ENCODE measurements at regions not wholly inside any gene's neighbourhood (a gene's known extent, or its start where the extent isn't known, plus 50 kb on each side); places are given as distances from the start of the nearest gene placed in this dataset.
A peak's percentile ranks its signal among the peaks of the same experiment; 100 is the strongest.

GRCh38 chr5:67413721-67414120 is 217.1 kb upstream of the CD180 start:
- Histone ChIP-seq H3K27ac (ENCODE audit: low read depth, low read length) (no peak overlapping the region), H3K4me3 (ENCODE audit: low read depth, low read length) (no peak overlapping the region), H3K4me1 (ENCODE audit: control insufficient read depth, insufficient read depth, low read length) (no peaks in the 10 kb centered on the region), H3K27me3 (ENCODE audit: control insufficient read depth, insufficient read depth, low read length) (no peaks in the 10 kb centered on the region), H3K9me3 (ENCODE audit: control insufficient read depth, insufficient read depth, low read length) (no peaks in the 10 kb centered on the region), H3K36me3 (ENCODE audit: control insufficient read depth, insufficient read depth, low read length) (no peaks in the 10 kb centered on the region)
- no CpG with 5 or more reads among the region's 3 CpGs for WGBS (ENCODE audit: insufficient coverage)
- no peak for DNase-seq (ENCODE audit: low read depth in 4 of 6, low spot score in 6 of 6)

GRCh38 chr5:67409126-67409777 is 212.7 kb upstream of the CD180 start:
- Histone ChIP-seq H3K36me3 (ENCODE audit: control insufficient read depth, insufficient read depth, low read length) (no peaks in the 10 kb centered on the region), H3K4me1 (ENCODE audit: control insufficient read depth, insufficient read depth, low read length) (no peaks in the 10 kb centered on the region), H3K4me3 (ENCODE audit: low read depth, low read length) (no peak overlapping the region), H3K27ac (ENCODE audit: low read depth, low read length) (no peak overlapping the region), H3K27me3 (ENCODE audit: control insufficient read depth, insufficient read depth, low read length) (no peaks in the 10 kb centered on the region), H3K9me3 (ENCODE audit: control insufficient read depth, insufficient read depth, low read length) (no peaks in the 10 kb centered on the region)
- no CpG with 5 or more reads among the region's 4 CpGs for WGBS (ENCODE audit: insufficient coverage)
- no peak for DNase-seq (ENCODE audit: low read depth in 4 of 6, low spot score in 6 of 6)

- WGBS (ENCODE audit: insufficient coverage), result no CpG with 5 or more reads among the region's 2 CpGs
These were observed 211.4 kb upstream of the CD180 start for GRCh38 chr5:67407979-67408378.

GRCh38 chr5:67405755-67406154 is 209.2 kb upstream of the CD180 start:
- Histone ChIP-seq H3K36me3 (ENCODE audit: control insufficient read depth, insufficient read depth, low read length) (no peaks in the 10 kb centered on the region), H3K27me3 (ENCODE audit: control insufficient read depth, insufficient read depth, low read length) (no peaks in the 10 kb centered on the region), H3K4me3 (ENCODE audit: low read depth, low read length) (no peak overlapping the region), H3K4me1 (ENCODE audit: control insufficient read depth, insufficient read depth, low read length) (no peaks in the 10 kb centered on the region), H3K27ac (ENCODE audit: low read depth, low read length) (no peak overlapping the region), H3K9me3 (ENCODE audit: control insufficient read depth, insufficient read depth, low read length) (no peaks in the 10 kb centered on the region)
- no CpG with 5 or more reads among the region's 3 CpGs for WGBS (ENCODE audit: insufficient coverage)
- DNase-seq (ENCODE audit: low read depth in 4 of 6, low spot score in 6 of 6), result no peak

More at GRCh38 chr5:67407979-67408378, 211.4 kb upstream of the CD180 start:
- H3K27ac ChIP-seq (ENCODE audit: low read depth, low read length), result no peak overlapping the region
- H3K36me3 ChIP-seq (ENCODE audit: control insufficient read depth, insufficient read depth, low read length), result no peaks in the 10 kb centered on the region
- no peaks in the 10 kb centered on the region for H3K9me3 ChIP-seq (ENCODE audit: control insufficient read depth, insufficient read depth, low read length)
- no peaks in the 10 kb centered on the region for H3K4me1 ChIP-seq (ENCODE audit: control insufficient read depth, insufficient read depth, low read length)
- no peaks in the 10 kb centered on the region for H3K27me3 ChIP-seq (ENCODE audit: control insufficient read depth, insufficient read depth, low read length)
- H3K4me3 ChIP-seq (ENCODE audit: low read depth, low read length), result no peak overlapping the region
- no peak for DNase-seq (ENCODE audit: low read depth in 4 of 6, low spot score in 6 of 6)

GRCh38 chr5:67405101-67405364 is 208.4 kb upstream of the CD180 start:
- Histone ChIP-seq H3K27me3 (ENCODE audit: control insufficient read depth, insufficient read depth, low read length) (no peaks in the 10 kb centered on the region), H3K4me3 (ENCODE audit: low read depth, low read length) (no peak overlapping the region), H3K36me3 (ENCODE audit: control insufficient read depth, insufficient read depth, low read length) (no peaks in the 10 kb centered on the region), H3K27ac (ENCODE audit: low read depth, low read length) (no peak overlapping the region), H3K4me1 (ENCODE audit: control insufficient read depth, insufficient read depth, low read length) (no peaks in the 10 kb centered on the region), H3K9me3 (ENCODE audit: control insufficient read depth, insufficient read depth, low read length) (no peaks in the 10 kb centered on the region)
- no peak for DNase-seq (ENCODE audit: low read depth in 4 of 6, low spot score in 6 of 6)
- WGBS (ENCODE audit: insufficient coverage), result no CpG with 5 or more reads among the region's 3 CpGs

GRCh38 chr5:67404256-67405100 is 207.9 kb upstream of the CD180 start:
- Histone ChIP-seq H3K4me3 (ENCODE audit: low read depth, low read length) (no peak overlapping the region), H3K4me1 (ENCODE audit: control insufficient read depth, insufficient read depth, low read length) (no peaks in the 10 kb centered on the region), H3K36me3 (ENCODE audit: control insufficient read depth, insufficient read depth, low read length) (no peaks in the 10 kb centered on the region), H3K9me3 (ENCODE audit: control insufficient read depth, insufficient read depth, low read length) (no peaks in the 10 kb centered on the region), H3K27ac (ENCODE audit: low read depth, low read length) (no peak overlapping the region), H3K27me3 (ENCODE audit: control insufficient read depth, insufficient read depth, low read length) (no peaks in the 10 kb centered on the region)
- no peak for DNase-seq (ENCODE audit: low read depth in 4 of 6, low spot score in 6 of 6)
- WGBS (ENCODE audit: insufficient coverage), result 67% methylated on average over 1 of the region's 6 CpGs

- WGBS (ENCODE audit: insufficient coverage), result 80% methylated on average over 1 of the region's 5 CpGs
- no peak overlapping the region for H3K27ac ChIP-seq (ENCODE audit: low read depth, low read length)
- H3K4me3 ChIP-seq (ENCODE audit: low read depth, low read length), result no peak overlapping the region
These were observed 205.9 kb upstream of the CD180 start for GRCh38 chr5:67402526-67402925.

GRCh38 chr5:67401172-67401571 is 204.6 kb upstream of the CD180 start:
- Histone ChIP-seq H3K36me3 (ENCODE audit: control insufficient read depth, insufficient read depth, low read length) (no peaks in the 10 kb centered on the region), H3K27ac (ENCODE audit: low read depth, low read length) (no peak overlapping the region), H3K9me3 (ENCODE audit: control insufficient read depth, insufficient read depth, low read length) (no peaks in the 10 kb centered on the region), H3K4me1 (ENCODE audit: control insufficient read depth, insufficient read depth, low read length) (no peaks in the 10 kb centered on the region), H3K27me3 (ENCODE audit: control insufficient read depth, insufficient read depth, low read length) (no peaks in the 10 kb centered on the region), H3K4me3 (ENCODE audit: low read depth, low read length) (no peak overlapping the region)
- peak in 1 of 6 donors; percentile 7 for DNase-seq (ENCODE audit: low read depth in 4 of 6, low spot score in 6 of 6)
- no CpG with 5 or more reads among the region's 2 CpGs for WGBS (ENCODE audit: insufficient coverage)

More at GRCh38 chr5:67402526-67402925, 205.9 kb upstream of the CD180 start:
- H3K4me1 ChIP-seq (ENCODE audit: control insufficient read depth, insufficient read depth, low read length), result no peaks in the 10 kb centered on the region
- DNase-seq (ENCODE audit: low read depth in 4 of 6, low spot score in 6 of 6), result no peak
- H3K36me3 ChIP-seq (ENCODE audit: control insufficient read depth, insufficient read depth, low read length), result no peaks in the 10 kb centered on the region
- no peaks in the 10 kb centered on the region for H3K27me3 ChIP-seq (ENCODE audit: control insufficient read depth, insufficient read depth, low read length)
- no peaks in the 10 kb centered on the region for H3K9me3 ChIP-seq (ENCODE audit: control insufficient read depth, insufficient read depth, low read length)

GRCh38 chr5:67400752-67401151 is 204.2 kb upstream of the CD180 start:
- no peaks in the 10 kb centered on the region for H3K36me3 ChIP-seq (ENCODE audit: control insufficient read depth, insufficient read depth, low read length)
- H3K27ac ChIP-seq (ENCODE audit: low read depth, low read length), result no peak overlapping the region
- no peak overlapping the region for H3K4me3 ChIP-seq (ENCODE audit: low read depth, low read length)
- no CpG with 5 or more reads among the region's 3 CpGs for WGBS (ENCODE audit: insufficient coverage)
- no peaks in the 10 kb centered on the region for H3K27me3 ChIP-seq (ENCODE audit: control insufficient read depth, insufficient read depth, low read length)
- no peaks in the 10 kb centered on the region for H3K4me1 ChIP-seq (ENCODE audit: control insufficient read depth, insufficient read depth, low read length)
- H3K9me3 ChIP-seq (ENCODE audit: control insufficient read depth, insufficient read depth, low read length), result no peaks in the 10 kb centered on the region
- DNase-seq (ENCODE audit: low read depth in 4 of 6, low spot score in 6 of 6), result no peak

All from spinal cord (tissue), 9 donors.